Stomach (tissue), 8 donors: ENCODE measurements at regions not wholly inside any gene's neighbourhood (a gene's known extent, or its start where the extent isn't known, plus 50 kb on each side); places are given as distances from the start of the nearest gene placed in this dataset.
A peak's percentile ranks its signal among the peaks of the same experiment; 100 is the strongest.
"Not testable (repeated sequence)": the region's sequence is repeated elsewhere in the genome, so short reads cannot be mapped to it uniquely, and the experiment has no call there.

Experiments used
- DNase-seq, 2 donors: peaks; one replicate each; pipeline versions ENCODE4 v3.0.0 to v3.0.0-alpha.2; 2013 to 2019
- H3K27ac ChIP-seq, 5 donors: fragments of 200-600 bp in 4 of 5; sonication (generic) in 4 of 5; one replicate each; pipeline ENCODE4 v1.5.1; 2013 to 2019; ENCODE audit warnings: mild to moderate bottlenecking in 1 of 5, moderate library complexity in 1 of 5
- H3K27me3 ChIP-seq, 3 donors: fragments of 200-600 bp; sonication (generic); one replicate each; pipeline ENCODE4 v1.5.1; 2017 to 2019; ENCODE audit warnings: mixed run types in 1 of 3
- H3K36me3 ChIP-seq, 4 donors: fragments of 200-600 bp; sonication (generic); 1 replicate in 3 of 4; 2 replicates in 1 of 4; pipeline ENCODE4 v1.5.1; 2016 to 2019
- H3K4me1 ChIP-seq, 4 donors: fragments of 200-600 bp; sonication (generic); one replicate each; pipeline ENCODE4 v1.5.1; 2016 to 2019
- H3K4me3 ChIP-seq, 4 donors: fragments of 200-600 bp; sonication (generic) in 3 of 4; one replicate each; pipeline ENCODE4 v1.5.1; 2016 to 2019; ENCODE audit warnings: mild to moderate bottlenecking in 1 of 4
- H3K9me3 ChIP-seq, 4 donors: fragments of 200-600 bp; sonication (generic); one replicate each; pipeline ENCODE4 v1.5.1; 2016 to 2019
- CTCF ChIP-seq, 7 experiments: fragments of 450-650 bp in 4 of 7; fragments of 200-600 bp in 3 of 7; sonication (generic) in 3 of 7; IDR thresholded peaks; one replicate each; pipeline ENCODE4 v1.5.1; 2016 to 2019; ENCODE audit warnings: antibody characterized with exemption in 7 of 7, control low read depth in 2 of 7, mild to moderate bottlenecking in 1 of 7
- EP300 ChIP-seq: sonication (generic); formaldehyde crosslinking; IDR thresholded peaks from one replicate; pipeline ENCODE4 v1.6.1; 2017; ENCODE audit warnings: antibody characterized with exemption
- POLR2A ChIP-seq, 4 donors: fragments of 450-650 bp; IDR thresholded peaks; one replicate each; pipeline ENCODE4 v1.6.1; 2016; ENCODE audit warnings: antibody characterized with exemption in 4 of 4, control low read depth in 2 of 4, mild to moderate bottlenecking in 1 of 4, moderate library complexity in 1 of 4
- POLR2AphosphoS5 ChIP-seq, 3 donors: sonication (generic); formaldehyde crosslinking; IDR thresholded peaks; one replicate each; pipeline ENCODE4 v1.6.1; 2016; ENCODE audit warnings: antibody characterized with exemption in 3 of 3
- WGBS, 5 donors: extraction: QIAGEN DNeasy Blood & Tissue Kit in 3 of 5; methylation state at CpG; one replicate each; pipeline versions ENCODE4 v1.1.5 to v1.1.7; 2013 to 2018; 5-methylcytosine and 5-hydroxymethylcytosine counted together
- intact Hi-C: fragments of 100-400 bp; cut with DNase I; formaldehyde crosslinking; loops from one replicate; pipeline ENCODE4 v1.15.1; 2023; ENCODE audit warnings: low total_unique reads
- donor health status: healthy with polysubstance abuse.
- donor health status: Bipolar disorder and iron deficiency.
- donor health status: healthy.

GRCh38 chrX:139423186-139423585, 107.4 kb upstream of the F9 start:
- no peak overlapping the region for H3K27ac ChIP-seq
- H3K9me3 ChIP-seq: no peaks in the 10 kb centered on the region
- H3K4me3 ChIP-seq: no peak overlapping the region
- no peaks in the 10 kb centered on the region for H3K36me3 ChIP-seq
- DNase-seq: peak in 1 of 2 donors; percentile 25
- WGBS, 5 donors: 39 to 48% (median 42%) methylated on average over 3 of the region's 3 CpGs
- no peaks in the 10 kb centered on the region for H3K27me3 ChIP-seq
- intact Hi-C loops: no loop called here
- H3K4me1 ChIP-seq: no peaks in the 10 kb centered on the region
- no peak for TF ChIP-seq CTCF (IDR thresholded peaks at IDR 0.05)

GRCh38 chrX:139398258-139398657, 132.3 kb upstream of the F9 start:
- DNase-seq, H3K27me3 ChIP-seq, H3K4me1 ChIP-seq, intact Hi-C loops, H3K27ac ChIP-seq, H3K36me3 ChIP-seq, H3K4me3 ChIP-seq: not testable (repeated sequence)
- WGBS, 5 donors: 94 to 100% (median 98%) methylated on average over 2 of the region's 2 CpGs
- peaks cover 0 to 18% (median 5%) of the 10 kb centered on the region in 4 donors for H3K9me3 ChIP-seq

GRCh38 chrX:139388254-139388653, 142.3 kb upstream of the F9 start:
- Histone ChIP-seq H3K4me3 (no peak overlapping the region), H3K4me1 (no peaks in the 10 kb centered on the region), H3K36me3 (no peaks in the 10 kb centered on the region), H3K27me3 (no peaks in the 10 kb centered on the region), H3K27ac (no peak overlapping the region), H3K9me3 (no peaks in the 10 kb centered on the region)
- no peak for TF ChIP-seq POLR2AphosphoS5 (IDR thresholded peaks at IDR 0.05)
- no peak for TF ChIP-seq EP300
- TF ChIP-seq POLR2A (IDR thresholded peaks at IDR 0.05): no peak
- TF ChIP-seq CTCF (IDR thresholded peaks at IDR 0.05): no peak
- no peak for DNase-seq
- intact Hi-C loops: no loop called here
- WGBS, 5 donors: 56 to 88% (median 73%) methylated on average over 3 of the region's 3 CpGs

- no peaks in the 10 kb centered on the region for H3K27me3 ChIP-seq
Measured at GRCh38 chrX:139382529-139382928, 148.0 kb upstream of the F9 start.

GRCh38 chrX:139376547-139376946, 154.0 kb upstream of the F9 start:
- H3K4me1 ChIP-seq, H3K36me3 ChIP-seq, DNase-seq, intact Hi-C loops, H3K27me3 ChIP-seq, H3K27ac ChIP-seq, H3K4me3 ChIP-seq, H3K9me3 ChIP-seq: not testable (repeated sequence)
- WGBS, 5 donors: 82 to 95% (median 89%) methylated on average over 3 of the region's 3 CpGs

More at GRCh38 chrX:139382529-139382928, 148.0 kb upstream of the F9 start:
- H3K4me1 ChIP-seq: no peaks in the 10 kb centered on the region
- H3K9me3 ChIP-seq: no peaks in the 10 kb centered on the region
- H3K36me3 ChIP-seq: no peaks in the 10 kb centered on the region
- H3K27ac ChIP-seq: no peak overlapping the region
- no peak for DNase-seq
- 64 to 93% (median 87%) methylated on average over 3 to 14 of the region's 14 CpGs for WGBS, 5 donors
- intact Hi-C loops: no loop called here
- no peak overlapping the region for H3K4me3 ChIP-seq
- TF ChIP-seq CTCF (IDR thresholded peaks at IDR 0.05) (no peak), EP300 (no peak), POLR2AphosphoS5 (IDR thresholded peaks at IDR 0.05) (no peak), POLR2A (IDR thresholded peaks at IDR 0.05) (no peak)

- H3K27me3 ChIP-seq: no peaks in the 10 kb centered on the region
- intact Hi-C loops: no loop called here
- no peak overlapping the region for H3K4me3 ChIP-seq
- no peak for TF ChIP-seq EP300
- TF ChIP-seq CTCF (IDR thresholded peaks at IDR 0.05): no peak
- TF ChIP-seq POLR2A (IDR thresholded peaks at IDR 0.05): no peak
- TF ChIP-seq POLR2AphosphoS5 (IDR thresholded peaks at IDR 0.05): no peak
- H3K27ac ChIP-seq: no peak overlapping the region
- no peaks in the 10 kb centered on the region for H3K4me1 ChIP-seq
- no peak for DNase-seq
- no peaks in the 10 kb centered on the region for H3K36me3 ChIP-seq
- H3K9me3 ChIP-seq: no peaks in the 10 kb centered on the region
Measured at GRCh38 chrX:139360356-139360755, 170.2 kb upstream of the F9 start.

- not testable (repeated sequence) for DNase-seq, H3K4me1 ChIP-seq
- 29 to 53% (median 45%) methylated on average over 3 to 4 of the region's 4 CpGs for WGBS, 5 donors
Measured at GRCh38 chrX:139342594-139342991, 187.9 kb upstream of the F9 start.

GRCh38 chrX:139341855-139342593, 188.5 kb upstream of the F9 start:
- DNase-seq, H3K27me3 ChIP-seq, H3K4me3 ChIP-seq, H3K4me1 ChIP-seq, intact Hi-C loops, H3K27ac ChIP-seq, H3K36me3 ChIP-seq, H3K9me3 ChIP-seq: not testable (repeated sequence)
- WGBS, 5 donors: 27 to 43% (median 41%) methylated on average over 14 to 20 of the region's 21 CpGs

More at GRCh38 chrX:139342594-139342991, 187.9 kb upstream of the F9 start:
- intact Hi-C loops, H3K9me3 ChIP-seq, H3K36me3 ChIP-seq, H3K4me3 ChIP-seq, H3K27ac ChIP-seq, H3K27me3 ChIP-seq: not testable (repeated sequence)
